Posterior vena cava (tissue), 2 donors: ENCODE measurements at regions not wholly inside any gene's neighbourhood (a gene's known extent, or its start where the extent isn't known, plus 50 kb on each side); places are given as distances from the start of the nearest gene placed in this dataset.
"Not testable (repeated sequence)": the region's sequence is repeated elsewhere in the genome, so short reads cannot be mapped to it uniquely, and the experiment has no call there.

Source experiments
- DNase-seq: peaks from one replicate; pipeline ENCODE4 v3.0.0-alpha.2; 2020; ENCODE audit warnings: low spot score
- intact Hi-C, 2 donors: fragments of 100-400 bp; cut with DNase I; formaldehyde crosslinking; loops; one replicate each; pipeline versions ENCODE4 v1.14.1 to v1.14.2; 2022 to 2023
- donor health status: DM: yes; HTN: yes; CAD: no.
- donor health status: DM: yes; HTN: yes; CAD: no.

- intact Hi-C loops, DNase-seq: not testable (repeated sequence)
These were observed 388.1 kb upstream of the SPATA31A5 start for GRCh38 chr9:60525879-60526686.

GRCh38 chr9:60526694-60527231, 387.4 kb upstream of the SPATA31A5 start:
- intact Hi-C loops = not testable (repeated sequence)

GRCh38 chr9:60544518-60544917, 369.7 kb upstream of the SPATA31A5 start:
- intact Hi-C loops = not testable (repeated sequence)
- peak; percentile 62 for DNase-seq

More at GRCh38 chr9:60526694-60527231, 387.4 kb upstream of the SPATA31A5 start:
- not testable (repeated sequence) for DNase-seq

GRCh38 chr9:60545346-60545877, 368.8 kb upstream of the SPATA31A5 start:
- intact Hi-C loops = no loop called here
- DNase-seq = peak; percentile 63

GRCh38 chr9:60545878-60546385, 368.3 kb upstream of the SPATA31A5 start:
- intact Hi-C loops = no loop called here
- DNase-seq = peak; percentile 71

- intact Hi-C loops = no loop called here
- DNase-seq = no peak
These were observed 367.8 kb upstream of the SPATA31A5 start for GRCh38 chr9:60546406-60546805.

GRCh38 chr9:60546990-60547389, 367.2 kb upstream of the SPATA31A5 start:
- intact Hi-C loops, DNase-seq: not testable (repeated sequence)
